ENCODE measurements at regions not wholly inside any gene's neighbourhood (a gene's known extent, or its start where the extent isn't known, plus 50 kb on each side); places are given as distances from the start of the nearest gene placed in this dataset.

- TF ChIP-seq RAD21 (IDR thresholded peaks at IDR 0.05 in 1 of 2, conservative IDR thresholded peaks at IDR 0.05 in 1 of 2; ENCODE audit: low read depth in 2 of 2, low read length in 2 of 2): no peak
- TF ChIP-seq CEBPB (IDR thresholded peaks at IDR 0.05; ENCODE audit: low read depth, low read length): no peak
- no peak for TF ChIP-seq BRCA1 (IDR thresholded peaks at IDR 0.05; ENCODE audit: low read depth, low read length)
- TF ChIP-seq SIX5 (IDR thresholded peaks at IDR 0.05; ENCODE audit: low read depth, low read length): no peak
- TF ChIP-seq EZH2 (IDR thresholded peaks at IDR 0.05; ENCODE audit: low read depth, low read length, severe bottlenecking): no peak
- no peak for TF ChIP-seq GABPA (IDR thresholded peaks at IDR 0.05; ENCODE audit: borderline replicate concordance, insufficient read depth, low read length)
- no peak for TF ChIP-seq HDAC6 (IDR thresholded peaks at IDR 0.05; ENCODE audit: low read depth, low read length)
- no peak for TF ChIP-seq POU5F1 (IDR thresholded peaks at IDR 0.05; ENCODE audit: low read depth, low read length)
- no peak overlapping the region for H3K27ac ChIP-seq (ENCODE audit: low read depth, low read length)
- no peaks in the 10 kb centered on the region for H3K4me1 ChIP-seq (replicated peaks in 1 of 4; ENCODE audit: control insufficient read depth in 3 of 4, insufficient read depth in 4 of 4, low read length in 3 of 4)
- H3K56ac ChIP-seq (replicated peaks; ENCODE audit: insufficient read length, low read depth, low read length): no peak overlapping the region
- CTCF ChIA-PET (ENCODE audit: partially characterized antibody): no interaction called here
- H3K27me3 ChIP-seq (replicated peaks in 1 of 4; ENCODE audit: control insufficient read depth in 3 of 4, extremely low read depth in 1 of 4, insufficient read depth in 3 of 4, low read length in 3 of 4): no peaks in the 10 kb centered on the region
- no peaks in the 10 kb centered on the region for H3K23me2 ChIP-seq (ENCODE audit: low read depth, low read length)
- H4K8ac ChIP-seq (ENCODE audit: extremely low read depth, insufficient read depth, low read length): no peak overlapping the region
- H3K9me3 ChIP-seq (ENCODE audit: insufficient read depth in 2 of 2, low read depth in 1 of 2, low read length in 1 of 2): no peaks in the 10 kb centered on the region
- H4K5ac ChIP-seq (ENCODE audit: insufficient read length, low read depth, low read length): no peak overlapping the region
- 95% methylated on average over 1 of the region's 1 CpG; no CpG with 5 or more reads in 1 of the 2 experiments for WGBS, 2 experiments (ENCODE audit: extremely low coverage in 1 of 2, insufficient coverage in 1 of 2, insufficient read length in 1 of 2, insufficient replicate concordance in 2 of 2, low coverage in 1 of 2, low lambda C conversion rate in 2 of 2, missing lambda C conversion rate in 1 of 2)
- H3K18ac ChIP-seq (ENCODE audit: extremely low read depth, low read length): no peak overlapping the region
- no peak overlapping the region for H2BK20ac ChIP-seq (ENCODE audit: low read length)
- H2AFZ ChIP-seq (ENCODE audit: low read length): no peak overlapping the region
- no peak for DNase-seq (ENCODE audit: low read depth in 1 of 2, low spot score in 2 of 2)
- H2BK15ac ChIP-seq (ENCODE audit: low read length): no peak overlapping the region
- FAIRE-seq: no peak
- H4K20me1 ChIP-seq (replicated peaks in 1 of 2; ENCODE audit: control insufficient read depth in 1 of 2, insufficient read depth in 2 of 2, low read length in 2 of 2): no peaks in the 10 kb centered on the region
- H3K4me2 ChIP-seq (ENCODE audit: insufficient read depth in 1 of 2, low read depth in 2 of 2, low read length in 2 of 2): no peak overlapping the region
- H3K9ac ChIP-seq (replicated peaks in 1 of 4; ENCODE audit: extremely low read depth in 1 of 4, low read depth in 3 of 4, low read length in 3 of 4): no peak overlapping the region
- POLR2A ChIA-PET (ENCODE audit: partially characterized antibody): no interaction called here
- no peaks in the 10 kb centered on the region for H3K36me3 ChIP-seq (ENCODE audit: control insufficient read depth in 2 of 4, insufficient read depth in 4 of 4, low read length in 3 of 4)
- no peak overlapping the region for H2BK120ac ChIP-seq (replicated peaks; ENCODE audit: low read depth, low read length)
- no peak overlapping the region for H4K91ac ChIP-seq (replicated peaks; ENCODE audit: insufficient read length, low read length)
- no peak overlapping the region for H3K23ac ChIP-seq (ENCODE audit: insufficient read length)
- H3K14ac ChIP-seq (ENCODE audit: insufficient read length): no peak overlapping the region
- no peak overlapping the region for H2BK5ac ChIP-seq (ENCODE audit: low read depth, low read length)
- no peak overlapping the region for H3K4me3 ChIP-seq (ENCODE audit: extremely low read depth in 1 of 4, insufficient read depth in 2 of 4, low read depth in 3 of 4, low read length in 4 of 4)
- H3K79me2 ChIP-seq (ENCODE audit: control insufficient read depth in 1 of 2, insufficient read depth in 2 of 2, low read length in 2 of 2): no peaks in the 10 kb centered on the region
- no peaks in the 10 kb centered on the region for H3K79me1 ChIP-seq (ENCODE audit: low read depth, low read length)
- no peak overlapping the region for H2BK12ac ChIP-seq (ENCODE audit: low read depth, low read length)
- H2AK5ac ChIP-seq (ENCODE audit: low read depth, low read length): no peak overlapping the region
- no peak overlapping the region for H3K4ac ChIP-seq (replicated peaks; ENCODE audit: insufficient read length, low read depth, low read length)
Observed at GRCh38 chr16:65312071-65312470, 190.2 kb upstream of the CDH11 start.

Measured in H1 (cell line).